ENCODE measurements at regions not wholly inside any gene's neighbourhood (a gene's known extent, or its start where the extent isn't known, plus 50 kb on each side); places are given as distances from the start of the nearest gene placed in this dataset.

DNA sequence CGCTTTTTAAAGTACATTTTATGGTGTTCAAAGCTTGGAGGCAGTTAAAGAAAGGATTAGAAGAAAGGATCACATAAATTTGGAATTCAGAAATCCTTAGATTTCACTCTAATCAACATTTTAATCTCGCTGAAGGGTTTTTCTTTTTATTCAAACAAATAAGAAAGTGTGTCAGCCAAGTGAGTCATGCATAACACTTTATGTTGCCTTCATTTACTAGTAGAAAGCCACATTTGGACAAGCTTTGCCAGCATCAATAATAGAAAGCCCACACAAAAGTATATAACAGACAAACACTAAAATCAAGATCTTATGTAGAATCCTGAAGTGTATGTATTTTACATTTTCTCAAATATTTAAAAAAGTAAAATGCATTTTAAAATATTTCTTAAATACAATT, 154.9 kb upstream of the TRPC4 start:
- H3F3A ChIP-seq (ENCODE audit: insufficient read depth, low read length, poor library complexity, severe bottlenecking), result no peaks in the 10 kb centered on the region
- H3K79me2 ChIP-seq (replicated peaks; ENCODE audit: insufficient read depth, low read length), result no peaks in the 10 kb centered on the region
- no peak overlapping the region for H2AFZ ChIP-seq (ENCODE audit: low read depth, low read length)
- TF ChIP-seq SMC3 (conservative IDR thresholded peaks at IDR 0.05; ENCODE audit: poor library complexity) (no peak), TAF1 (IDR thresholded peaks at IDR 0.05; ENCODE audit: low read depth) (no peak), MXI1 (conservative IDR thresholded peaks at IDR 0.05; ENCODE audit: poor library complexity, severe bottlenecking) (no peak), EZH2 (IDR thresholded peaks at IDR 0.05; ENCODE audit: borderline replicate concordance, insufficient read depth, low read length, poor library complexity, severe bottlenecking) (no peak), EP300 (conservative IDR thresholded peaks at IDR 0.05; ENCODE audit: poor library complexity, severe bottlenecking) (no peak), RAD21 (conservative IDR thresholded peaks at IDR 0.05) (no peak), POLR2AphosphoS5 (IDR thresholded peaks at IDR 0.05) (no peak)
- TF ChIP-seq, protein P1, sequence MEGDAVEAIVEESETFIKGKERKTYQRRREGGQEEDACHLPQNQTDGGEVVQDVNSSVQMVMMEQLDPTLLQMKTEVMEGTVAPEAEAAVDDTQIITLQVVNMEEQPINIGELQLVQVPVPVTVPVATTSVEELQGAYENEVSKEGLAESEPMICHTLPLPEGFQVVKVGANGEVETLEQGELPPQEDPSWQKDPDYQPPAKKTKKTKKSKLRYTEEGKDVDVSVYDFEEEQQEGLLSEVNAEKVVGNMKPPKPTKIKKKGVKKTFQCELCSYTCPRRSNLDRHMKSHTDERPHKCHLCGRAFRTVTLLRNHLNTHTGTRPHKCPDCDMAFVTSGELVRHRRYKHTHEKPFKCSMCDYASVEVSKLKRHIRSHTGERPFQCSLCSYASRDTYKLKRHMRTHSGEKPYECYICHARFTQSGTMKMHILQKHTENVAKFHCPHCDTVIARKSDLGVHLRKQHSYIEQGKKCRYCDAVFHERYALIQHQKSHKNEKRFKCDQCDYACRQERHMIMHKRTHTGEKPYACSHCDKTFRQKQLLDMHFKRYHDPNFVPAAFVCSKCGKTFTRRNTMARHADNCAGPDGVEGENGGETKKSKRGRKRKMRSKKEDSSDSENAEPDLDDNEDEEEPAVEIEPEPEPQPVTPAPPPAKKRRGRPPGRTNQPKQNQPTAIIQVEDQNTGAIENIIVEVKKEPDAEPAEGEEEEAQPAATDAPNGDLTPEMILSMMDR (IDR thresholded peaks at IDR 0.05; ENCODE audit: poor library complexity, severe bottlenecking), result no peak
- TF ChIP-seq, protein P2, sequence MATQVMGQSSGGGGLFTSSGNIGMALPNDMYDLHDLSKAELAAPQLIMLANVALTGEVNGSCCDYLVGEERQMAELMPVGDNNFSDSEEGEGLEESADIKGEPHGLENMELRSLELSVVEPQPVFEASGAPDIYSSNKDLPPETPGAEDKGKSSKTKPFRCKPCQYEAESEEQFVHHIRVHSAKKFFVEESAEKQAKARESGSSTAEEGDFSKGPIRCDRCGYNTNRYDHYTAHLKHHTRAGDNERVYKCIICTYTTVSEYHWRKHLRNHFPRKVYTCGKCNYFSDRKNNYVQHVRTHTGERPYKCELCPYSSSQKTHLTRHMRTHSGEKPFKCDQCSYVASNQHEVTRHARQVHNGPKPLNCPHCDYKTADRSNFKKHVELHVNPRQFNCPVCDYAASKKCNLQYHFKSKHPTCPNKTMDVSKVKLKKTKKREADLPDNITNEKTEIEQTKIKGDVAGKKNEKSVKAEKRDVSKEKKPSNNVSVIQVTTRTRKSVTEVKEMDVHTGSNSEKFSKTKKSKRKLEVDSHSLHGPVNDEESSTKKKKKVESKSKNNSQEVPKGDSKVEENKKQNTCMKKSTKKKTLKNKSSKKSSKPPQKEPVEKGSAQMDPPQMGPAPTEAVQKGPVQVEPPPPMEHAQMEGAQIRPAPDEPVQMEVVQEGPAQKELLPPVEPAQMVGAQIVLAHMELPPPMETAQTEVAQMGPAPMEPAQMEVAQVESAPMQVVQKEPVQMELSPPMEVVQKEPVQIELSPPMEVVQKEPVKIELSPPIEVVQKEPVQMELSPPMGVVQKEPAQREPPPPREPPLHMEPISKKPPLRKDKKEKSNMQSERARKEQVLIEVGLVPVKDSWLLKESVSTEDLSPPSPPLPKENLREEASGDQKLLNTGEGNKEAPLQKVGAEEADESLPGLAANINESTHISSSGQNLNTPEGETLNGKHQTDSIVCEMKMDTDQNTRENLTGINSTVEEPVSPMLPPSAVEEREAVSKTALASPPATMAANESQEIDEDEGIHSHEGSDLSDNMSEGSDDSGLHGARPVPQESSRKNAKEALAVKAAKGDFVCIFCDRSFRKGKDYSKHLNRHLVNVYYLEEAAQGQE (IDR thresholded peaks at IDR 0.05; ENCODE audit: borderline replicate concordance), result no peak
- H3K27me3 ChIP-seq (ENCODE audit: insufficient read depth, low read depth, low read length), result no peaks in the 10 kb centered on the region
- no peaks in the 10 kb centered on the region for H4K20me1 ChIP-seq (ENCODE audit: insufficient read depth)
- no peak overlapping the region for H3K27ac ChIP-seq (ENCODE audit: low read length)
- H3K4me3 ChIP-seq (ENCODE audit: low read length), result no peak overlapping the region
- no peaks in the 10 kb centered on the region for H3K36me3 ChIP-seq (ENCODE audit: insufficient read depth, low read length)
- H3K9ac ChIP-seq (ENCODE audit: low read length), result no peak overlapping the region
- H3K9me2 ChIP-seq (ENCODE audit: insufficient read depth, low read length), result no peaks in the 10 kb centered on the region
- no peak overlapping the region for H3K4me2 ChIP-seq (ENCODE audit: low read length)
- no peaks in the 10 kb centered on the region for H3K9me3 ChIP-seq (ENCODE audit: low read length)

- no peaks in the 10 kb centered on the region for H3K9me3 ChIP-seq (ENCODE audit: low read length)
- no peaks in the 10 kb centered on the region for H3K79me2 ChIP-seq (replicated peaks; ENCODE audit: insufficient read depth, low read length)
- H2AFZ ChIP-seq (ENCODE audit: low read depth, low read length), result no peak overlapping the region
- no peaks in the 10 kb centered on the region for H3K27me3 ChIP-seq (ENCODE audit: insufficient read depth, low read depth, low read length)
- no peaks in the 10 kb centered on the region for H3F3A ChIP-seq (ENCODE audit: insufficient read depth, low read length, poor library complexity, severe bottlenecking)
- TF ChIP-seq TAF1 (IDR thresholded peaks at IDR 0.05; ENCODE audit: low read depth) (no peak), EZH2 (IDR thresholded peaks at IDR 0.05; ENCODE audit: borderline replicate concordance, insufficient read depth, low read length, poor library complexity, severe bottlenecking) (no peak), MXI1 (conservative IDR thresholded peaks at IDR 0.05; ENCODE audit: poor library complexity, severe bottlenecking) (no peak), RAD21 (conservative IDR thresholded peaks at IDR 0.05) (no peak), SMC3 (conservative IDR thresholded peaks at IDR 0.05; ENCODE audit: poor library complexity) (no peak)
- no peaks in the 10 kb centered on the region for H3K9me2 ChIP-seq (ENCODE audit: insufficient read depth, low read length)
- no peak overlapping the region for H3K4me3 ChIP-seq (ENCODE audit: low read length)
- H3K9ac ChIP-seq (ENCODE audit: low read length), result no peak overlapping the region
- no peak overlapping the region for H3K4me2 ChIP-seq (ENCODE audit: low read length)
- H3K36me3 ChIP-seq (ENCODE audit: insufficient read depth, low read length), result no peaks in the 10 kb centered on the region
- H4K20me1 ChIP-seq (ENCODE audit: insufficient read depth), result no peaks in the 10 kb centered on the region
- H3K27ac ChIP-seq (ENCODE audit: low read length), result no peak overlapping the region
Measured at GRCh38 chr13:38017320-38017719, 147.7 kb upstream of the TRPC4 start.
